ENCODE measurements at regions not wholly inside any gene's neighbourhood (a gene's known extent, or its start where the extent isn't known, plus 50 kb on each side); places are given as distances from the start of the nearest gene placed in this dataset.

DNA sequence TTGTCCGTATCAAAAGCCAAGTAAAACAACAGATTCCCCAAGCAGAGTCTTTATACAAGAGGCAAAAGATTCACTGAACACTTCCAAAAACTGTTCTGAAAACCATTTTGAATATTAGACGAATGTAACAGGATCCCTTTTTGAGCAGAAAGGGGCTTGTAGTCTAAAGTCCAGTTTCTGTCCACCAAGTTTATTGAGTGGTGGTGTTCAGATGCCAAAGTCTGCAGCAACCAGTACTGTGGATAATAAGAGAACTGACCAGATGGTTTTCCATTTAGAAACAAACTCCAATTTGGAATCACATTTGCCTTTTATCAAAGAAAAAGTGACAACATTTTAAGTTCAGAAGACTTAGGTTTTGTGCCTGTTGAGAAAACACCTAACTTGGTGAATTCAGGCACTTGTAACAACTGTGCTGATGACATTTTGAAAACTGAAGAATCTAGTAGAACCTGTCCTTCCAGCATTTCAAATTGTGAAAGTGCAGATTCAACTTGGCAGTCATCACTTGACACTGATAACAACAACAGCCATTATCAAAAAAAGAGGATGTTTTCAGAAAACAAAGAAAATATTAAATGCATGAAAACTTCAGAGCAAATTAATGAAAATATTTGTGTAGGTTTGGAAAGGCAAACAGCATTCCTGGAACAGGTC, 217.1 kb downstream of the CSNK2A3 start:
- DNase-seq: no peak

DNA sequence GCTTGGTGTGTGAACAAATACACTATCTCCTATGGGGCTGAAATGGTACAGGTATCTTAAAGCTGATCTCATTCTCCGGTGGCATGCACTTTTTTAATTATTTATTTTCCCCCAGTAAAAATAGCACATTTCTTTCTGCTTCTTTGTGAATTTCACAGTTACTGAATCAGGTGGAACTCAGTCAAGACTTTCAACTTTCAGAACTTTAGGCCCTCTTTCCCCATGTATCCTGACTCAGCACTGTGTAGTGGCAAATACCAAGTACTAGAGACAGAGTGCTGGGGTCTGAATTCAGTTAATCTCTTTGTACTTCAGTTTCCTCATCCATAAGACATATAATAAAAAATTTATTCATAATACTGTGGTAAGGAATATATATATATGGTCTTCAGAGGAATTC, 223.9 kb downstream of the CSNK2A3 start:
- no peak for DNase-seq

DNA sequence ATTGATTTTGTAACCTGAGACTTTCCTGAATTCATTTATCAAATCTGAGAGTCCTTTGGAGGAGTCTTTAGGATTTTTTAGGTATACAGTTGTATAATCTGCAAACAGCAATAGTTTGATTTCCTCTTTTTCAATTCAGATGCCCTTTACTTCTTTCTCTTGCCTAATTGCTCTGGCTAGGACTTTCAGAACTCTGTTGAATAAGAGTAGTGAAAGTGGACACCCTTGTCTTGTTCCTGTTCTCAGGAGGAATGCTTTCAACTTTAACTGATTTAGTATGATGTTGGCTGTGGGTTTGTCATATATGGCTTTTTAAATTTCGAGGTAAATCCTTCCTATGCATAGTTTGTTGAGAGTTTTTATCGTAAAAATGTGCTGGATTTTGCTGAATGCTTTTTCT, 227.4 kb downstream of the CSNK2A3 start:
- DNase-seq: no peak

DNA sequence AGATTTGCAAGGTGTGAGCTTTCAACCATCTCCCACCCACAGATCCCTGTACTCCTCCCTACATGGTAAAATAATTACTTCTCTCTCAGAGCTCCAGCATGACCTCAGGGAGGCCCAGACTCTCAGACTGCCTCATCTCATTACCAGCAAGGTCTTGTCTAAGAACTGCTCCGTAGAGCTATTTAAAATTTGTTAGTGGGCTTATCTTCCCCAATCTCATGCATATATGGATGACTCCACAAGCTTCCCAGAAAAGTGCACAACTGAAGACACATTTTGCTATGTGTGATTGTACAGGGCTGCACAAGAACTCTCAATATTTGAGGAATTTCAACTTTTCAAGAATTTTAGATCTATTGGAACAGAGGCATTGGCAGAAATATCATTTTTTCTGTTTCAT, 230.3 kb downstream of the CSNK2A3 start:
- DNase-seq: no peak

DNA sequence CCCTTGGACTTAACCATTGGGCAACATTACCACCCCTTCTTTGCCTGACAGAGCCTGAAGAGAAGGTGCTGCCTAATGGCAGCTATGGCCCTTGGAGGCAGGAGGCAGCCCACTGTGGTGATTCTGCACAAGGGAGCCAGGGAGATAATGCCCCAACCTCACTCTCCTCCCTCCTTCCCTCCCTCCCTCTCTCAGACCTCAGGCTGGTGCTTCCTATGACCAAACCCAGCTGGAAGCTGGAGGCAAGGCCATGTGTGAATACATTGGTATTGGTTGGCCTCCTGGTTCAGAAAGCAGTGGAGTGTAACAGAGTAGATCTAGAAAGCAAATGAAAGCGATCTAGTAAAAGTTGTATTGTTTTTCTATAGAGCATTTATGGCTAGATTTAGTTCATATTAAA, 233.1 kb downstream of the CSNK2A3 start:
- DNase-seq: no peak

DNA sequence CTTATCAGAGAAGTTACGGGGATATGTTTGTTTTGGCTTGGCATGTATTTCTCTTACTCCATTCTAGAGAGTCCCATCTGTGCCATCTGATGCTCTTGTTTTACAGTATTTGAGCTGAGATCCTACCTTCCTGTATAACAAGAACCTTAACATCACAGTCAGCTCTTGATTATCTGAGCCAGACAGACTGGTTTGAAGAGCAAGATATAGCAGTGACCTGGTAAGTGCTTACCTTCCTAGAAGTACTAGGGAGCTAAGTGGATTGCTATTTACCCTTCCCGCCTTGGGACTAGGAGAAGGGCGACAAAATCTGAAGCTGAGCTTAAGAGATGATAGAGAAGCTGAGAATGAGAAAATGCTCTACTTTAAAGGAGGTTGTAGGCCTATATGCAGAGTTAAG, 235.3 kb downstream of the CSNK2A3 start:
- no peak for DNase-seq

DNA sequence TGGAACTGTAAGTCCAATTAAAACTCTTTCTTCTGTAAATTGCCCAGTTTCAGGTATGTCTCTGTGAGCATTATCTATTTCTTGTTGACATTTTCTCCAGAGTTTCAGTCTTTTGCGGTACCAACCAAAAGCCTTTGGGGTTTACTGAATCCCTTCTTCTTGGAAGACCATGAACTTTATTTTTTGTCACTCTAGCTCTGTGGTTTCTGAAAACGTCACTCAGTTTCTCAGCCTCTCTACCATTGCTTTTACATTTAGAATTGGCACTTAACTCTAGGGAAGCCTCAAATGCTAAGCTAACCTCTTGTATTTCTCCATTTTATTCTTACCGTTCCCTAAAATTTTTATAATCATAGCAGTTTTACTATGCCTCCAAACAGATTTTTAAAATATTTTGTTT, 237.6 kb downstream of the CSNK2A3 start:
- no peak for DNase-seq

DNA sequence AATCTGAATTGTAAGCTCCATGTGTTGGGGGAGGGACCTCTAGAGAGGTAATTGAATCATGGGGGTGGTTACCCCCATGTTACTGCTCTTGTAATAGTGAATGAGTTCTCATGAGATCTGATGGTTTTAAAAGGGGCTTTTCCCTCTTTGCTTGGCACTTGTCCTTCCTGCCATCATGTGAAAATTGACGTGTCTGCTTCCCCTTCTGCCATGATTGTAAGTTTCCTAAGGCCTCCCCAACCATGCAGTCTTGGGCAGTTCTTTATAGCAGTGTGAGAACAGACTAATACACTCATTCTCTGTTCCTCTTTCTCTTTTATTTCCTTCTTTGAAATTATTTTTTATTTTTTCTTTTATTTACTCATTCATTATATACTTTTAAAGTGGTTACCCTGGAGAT, 239.4 kb downstream of the CSNK2A3 start:
- no peak for DNase-seq

DNA sequence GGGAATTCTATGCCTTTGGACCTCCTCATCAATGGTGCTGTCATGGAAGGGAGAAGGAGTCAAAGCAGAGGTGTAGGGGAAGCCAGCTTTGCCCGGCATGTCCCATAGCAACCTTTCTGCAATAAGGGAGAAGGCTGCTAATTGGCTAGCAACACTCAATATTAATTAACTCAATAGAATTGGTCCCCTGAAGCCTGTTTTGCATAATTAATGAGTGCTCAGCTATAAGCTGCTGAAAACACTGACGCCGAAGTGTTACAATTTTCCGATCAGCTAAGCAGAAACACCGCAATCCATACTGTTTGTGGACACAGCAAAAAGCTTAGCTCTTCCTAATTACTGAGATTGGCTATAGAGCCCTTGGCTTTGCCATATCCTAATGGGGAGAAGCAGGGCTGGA, 245.0 kb downstream of the CSNK2A3 start:
- no peak for DNase-seq

DNA sequence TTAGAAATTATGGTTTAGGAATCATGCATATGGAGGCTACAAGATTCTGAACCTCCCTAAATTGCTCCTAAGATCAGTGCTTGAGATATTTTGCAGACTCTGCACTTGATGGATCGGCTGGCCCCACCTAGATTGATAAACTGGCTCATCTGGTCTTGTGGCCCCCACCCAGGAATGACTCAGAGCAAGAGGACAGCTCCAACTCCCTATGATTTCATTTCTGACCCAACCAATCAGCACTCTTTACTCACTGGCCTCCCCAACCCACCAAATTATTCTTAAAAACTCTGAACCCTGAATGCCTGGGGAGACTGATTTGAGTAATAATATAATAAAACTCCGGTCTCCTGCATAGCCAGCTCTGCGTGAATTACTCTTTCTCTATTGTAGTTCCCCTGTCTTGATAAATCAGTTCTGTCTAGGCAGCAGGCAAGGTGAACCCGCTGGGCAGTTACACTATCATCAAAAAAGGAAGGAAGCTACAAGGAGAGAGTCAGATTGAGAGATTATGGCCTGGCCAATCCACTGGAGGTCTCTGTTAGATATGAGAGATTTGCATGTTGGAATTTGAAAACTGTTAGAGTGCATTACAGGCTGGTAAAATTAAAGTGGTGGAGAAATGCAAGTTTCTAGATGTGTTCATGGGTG, 245.8 kb downstream of the CSNK2A3 start:
- no peak for DNase-seq

DNA sequence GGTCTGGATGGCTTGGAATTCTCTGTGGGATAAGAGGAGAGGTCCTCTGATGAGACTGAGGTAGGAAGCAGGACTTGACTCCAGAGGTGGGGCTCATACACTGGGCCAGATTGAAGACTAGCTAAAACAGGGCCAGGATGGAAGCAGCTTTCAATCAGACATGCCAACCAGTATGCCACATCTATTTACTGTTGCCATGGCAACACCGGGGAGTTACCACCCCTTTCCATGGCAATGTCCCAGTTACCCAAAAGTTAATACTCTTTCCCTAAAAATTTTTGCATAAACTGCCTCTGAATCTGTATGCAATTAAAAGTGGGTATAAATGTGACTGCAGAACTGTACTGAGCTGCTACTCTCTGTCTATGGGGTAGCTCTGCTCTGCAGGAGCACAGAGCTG, 247.5 kb upstream of the ZBED5 start:
- DNase-seq: no peak

DNA sequence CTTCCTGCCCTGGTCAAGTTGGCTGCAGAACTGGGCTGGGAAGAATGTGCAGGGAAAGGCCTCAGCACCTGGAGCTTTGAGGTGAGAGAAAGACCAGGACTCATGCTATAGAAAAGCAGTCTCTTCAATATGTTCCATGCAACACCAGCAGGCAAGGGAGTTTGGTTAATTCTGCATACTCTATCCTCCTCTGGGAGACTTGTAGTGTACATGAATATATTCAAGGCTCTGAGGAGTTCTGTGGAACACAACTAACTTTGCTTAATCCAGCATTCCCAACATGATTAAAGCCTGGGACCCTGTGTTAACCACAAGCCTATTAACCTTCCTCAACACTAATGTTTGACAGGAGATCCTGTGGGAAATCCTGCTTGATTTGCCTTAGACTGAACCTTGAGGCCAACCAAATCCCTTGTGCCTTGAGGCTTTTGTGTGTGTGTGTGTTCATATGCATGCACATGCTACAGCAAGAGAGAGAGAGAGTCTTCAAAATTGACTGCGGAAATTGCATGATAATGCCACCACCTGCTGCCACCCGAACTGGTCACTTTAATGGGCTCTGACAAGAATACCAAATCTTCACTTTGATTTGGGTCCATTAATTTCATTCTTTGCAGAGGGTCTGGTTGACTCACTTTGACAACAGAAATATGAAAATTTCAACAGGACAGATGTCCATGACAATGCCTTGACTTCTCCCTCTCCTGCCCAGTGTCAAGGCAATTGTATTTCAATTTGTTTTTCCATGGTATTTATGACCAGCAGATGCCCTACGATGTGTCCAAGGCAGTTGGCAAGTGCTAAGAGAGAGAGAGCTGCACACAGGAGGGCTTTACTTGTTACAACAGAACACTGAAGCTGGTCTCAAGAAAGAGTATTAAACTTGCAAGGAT, 238.2 kb upstream of the ZBED5 start:
- DNase-seq: no peak

DNA sequence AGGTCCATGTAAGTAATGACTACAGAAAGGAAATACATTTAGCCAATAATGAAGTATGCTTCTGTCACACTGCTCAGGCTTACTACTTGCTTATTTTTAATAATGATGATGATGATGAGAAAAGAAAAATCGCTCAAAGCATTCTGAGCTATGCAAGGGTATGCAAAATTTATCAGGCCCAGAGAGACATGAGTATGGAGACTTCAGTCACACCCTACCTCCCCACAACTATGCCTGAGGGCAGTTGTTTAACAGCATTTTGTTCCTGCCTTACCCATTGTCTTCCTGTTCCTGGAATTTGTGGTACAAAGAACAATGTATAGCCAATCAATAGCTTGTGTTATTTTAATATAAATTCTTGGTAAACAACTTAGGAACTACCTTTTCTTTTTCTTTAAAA, 232.6 kb upstream of the ZBED5 start:
- DNase-seq: no peak

DNA sequence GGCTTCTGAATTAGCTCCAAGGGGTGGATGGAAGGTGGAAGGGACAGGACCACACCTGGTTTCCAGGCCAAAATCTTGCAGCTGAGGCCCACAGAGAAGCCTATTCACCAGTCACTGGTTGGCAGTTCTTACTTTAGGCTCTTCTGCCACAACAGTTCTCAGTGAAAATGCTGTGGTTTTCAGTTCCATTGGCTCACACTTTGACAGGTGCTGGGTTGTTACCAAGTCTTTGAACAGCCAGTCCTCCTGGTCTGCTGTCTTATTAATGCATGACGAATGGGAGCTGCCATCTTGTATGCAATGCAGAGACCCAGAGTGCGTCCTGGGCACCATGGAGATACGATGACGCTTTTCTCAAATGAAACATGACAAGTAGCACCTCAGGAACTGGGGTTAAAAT, 232.0 kb upstream of the ZBED5 start:
- no peak for DNase-seq

DNA sequence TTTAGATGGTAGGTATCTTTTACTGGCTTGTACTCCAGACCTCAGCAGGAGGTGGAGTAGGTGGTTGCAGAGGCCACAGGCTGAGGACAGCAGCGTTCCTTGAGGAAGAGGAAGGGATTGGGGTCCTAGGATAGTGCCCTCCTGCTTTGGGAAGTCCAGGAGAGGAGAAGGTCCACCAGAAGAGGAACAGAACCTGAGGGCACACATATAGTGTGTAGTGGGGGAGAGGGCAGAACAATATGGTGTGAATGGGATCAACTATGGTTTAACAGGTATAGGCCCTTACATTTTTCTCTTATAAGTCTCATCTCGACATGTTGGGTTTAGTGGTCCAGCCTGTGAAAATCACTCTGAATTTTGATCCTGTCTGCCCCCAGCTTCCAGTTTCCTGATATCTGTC, 229.1 kb upstream of the ZBED5 start:
- DNase-seq: no peak

DNA sequence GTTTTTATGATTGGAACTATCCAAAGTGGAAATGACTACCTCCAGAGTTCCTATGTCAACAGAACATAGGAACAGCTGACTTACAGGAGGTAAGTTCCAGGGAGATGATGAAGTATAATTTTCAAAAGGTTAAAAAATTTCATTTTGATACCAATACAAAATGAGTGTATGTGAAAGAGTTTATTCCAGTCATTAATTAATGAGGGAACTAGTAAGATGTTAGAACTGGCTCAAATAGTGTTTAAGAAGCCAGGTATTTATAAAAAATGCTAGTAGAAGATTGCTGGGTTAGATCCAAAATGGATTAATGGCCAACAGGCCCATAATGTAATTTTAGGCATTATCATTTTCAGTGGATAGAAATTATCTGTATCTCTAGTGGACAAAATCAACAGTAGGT, 227.7 kb upstream of the ZBED5 start:
- DNase-seq: no peak

DNA sequence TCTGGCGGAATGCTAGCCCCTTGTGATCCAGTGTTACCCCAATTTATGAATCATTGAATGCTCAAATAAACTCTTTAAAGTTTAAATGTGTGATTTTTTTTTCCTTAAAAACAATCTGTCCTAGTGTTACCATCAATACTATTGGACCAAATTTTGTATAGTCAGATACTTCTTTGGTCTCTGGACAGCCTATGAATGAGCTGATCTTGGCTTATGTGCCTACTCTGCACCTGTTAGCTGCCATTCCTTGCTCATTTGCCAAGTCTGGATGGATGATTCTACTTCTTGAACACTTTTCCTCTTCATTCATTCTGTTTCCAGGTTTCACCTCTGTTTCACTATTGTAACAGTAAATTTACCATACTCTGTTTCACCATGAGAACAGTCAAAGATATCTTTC, 226.5 kb upstream of the ZBED5 start:
- DNase-seq: no peak

DNA sequence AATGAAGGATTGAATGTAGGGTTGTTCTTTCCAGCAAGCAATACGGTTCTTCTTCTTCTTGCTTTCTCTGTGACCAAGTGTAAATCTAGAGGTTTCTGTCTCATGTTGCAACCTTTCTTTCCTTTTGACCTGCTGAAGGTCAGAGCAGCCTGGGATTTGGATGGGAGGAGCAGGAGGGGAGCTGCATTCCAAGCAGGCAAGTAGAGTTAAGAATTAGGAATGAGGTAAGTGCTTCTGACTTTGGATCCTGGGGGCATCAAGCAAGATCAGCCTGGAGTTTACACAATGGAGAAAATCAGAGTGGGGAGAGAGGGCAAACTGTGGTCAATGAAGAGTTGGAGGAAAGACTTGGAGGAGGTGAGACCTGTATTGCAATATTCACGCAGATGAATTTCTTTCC, 225.6 kb upstream of the ZBED5 start:
- no peak for DNase-seq

DNA sequence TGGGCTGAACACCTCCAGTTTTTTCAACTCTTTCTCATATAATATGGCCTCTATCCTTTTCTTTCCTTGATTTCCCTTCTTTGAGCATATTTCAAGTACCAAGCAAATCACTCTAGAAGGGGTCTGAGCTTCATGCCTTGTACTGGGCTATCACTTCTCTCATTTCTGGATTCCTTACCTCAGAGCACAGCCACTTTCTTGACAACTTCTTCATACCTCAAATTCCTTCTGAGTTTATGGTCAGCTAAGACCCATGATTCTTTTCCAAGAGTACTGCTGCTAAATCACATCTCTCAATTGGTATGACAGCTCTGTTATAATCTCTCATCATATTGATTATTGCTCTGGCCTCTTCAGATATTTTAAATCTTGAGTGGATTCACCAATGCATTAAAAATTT, 224.8 kb upstream of the ZBED5 start:
- DNase-seq: no peak

DNA sequence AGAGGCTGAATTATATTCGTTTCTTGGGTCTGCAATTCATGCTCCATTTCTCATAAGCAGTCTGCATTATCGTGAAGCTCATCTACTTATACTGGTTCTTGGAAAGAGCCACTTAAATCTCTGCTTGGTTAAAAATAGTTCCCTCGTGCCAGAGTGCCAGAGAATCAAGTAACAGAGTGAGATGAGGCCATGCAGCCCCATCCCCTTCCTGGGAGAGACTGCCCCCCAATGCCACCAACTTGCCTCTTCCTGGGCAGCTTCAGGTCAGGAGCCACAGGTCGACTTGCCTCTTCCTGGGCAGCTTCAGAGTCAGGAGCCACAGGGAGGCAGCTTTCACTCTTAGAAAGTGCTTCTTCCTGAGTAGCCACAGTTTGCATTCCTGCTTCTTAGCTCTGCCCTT, 223.9 kb upstream of the ZBED5 start:
- DNase-seq: no peak

DNA sequence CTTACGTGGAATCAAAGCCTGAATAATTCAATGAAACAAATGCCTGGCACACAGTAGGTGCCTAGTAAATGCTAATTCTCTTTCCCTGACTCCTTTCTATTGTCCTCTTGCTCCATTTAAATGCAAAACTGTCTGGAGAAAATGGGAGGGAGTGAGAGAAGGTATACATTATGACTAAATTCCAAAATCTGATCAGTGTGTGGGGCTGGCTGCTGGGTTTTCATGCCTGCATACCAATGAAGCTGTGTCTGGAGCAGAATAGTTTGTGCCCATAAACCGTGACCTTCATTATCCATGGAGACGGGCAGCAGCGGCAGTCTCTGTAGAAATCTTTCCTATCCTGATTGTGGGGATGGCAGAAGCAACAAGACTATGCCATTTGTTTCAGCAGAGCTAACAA, 223.4 kb upstream of the ZBED5 start:
- DNase-seq: no peak

DNA sequence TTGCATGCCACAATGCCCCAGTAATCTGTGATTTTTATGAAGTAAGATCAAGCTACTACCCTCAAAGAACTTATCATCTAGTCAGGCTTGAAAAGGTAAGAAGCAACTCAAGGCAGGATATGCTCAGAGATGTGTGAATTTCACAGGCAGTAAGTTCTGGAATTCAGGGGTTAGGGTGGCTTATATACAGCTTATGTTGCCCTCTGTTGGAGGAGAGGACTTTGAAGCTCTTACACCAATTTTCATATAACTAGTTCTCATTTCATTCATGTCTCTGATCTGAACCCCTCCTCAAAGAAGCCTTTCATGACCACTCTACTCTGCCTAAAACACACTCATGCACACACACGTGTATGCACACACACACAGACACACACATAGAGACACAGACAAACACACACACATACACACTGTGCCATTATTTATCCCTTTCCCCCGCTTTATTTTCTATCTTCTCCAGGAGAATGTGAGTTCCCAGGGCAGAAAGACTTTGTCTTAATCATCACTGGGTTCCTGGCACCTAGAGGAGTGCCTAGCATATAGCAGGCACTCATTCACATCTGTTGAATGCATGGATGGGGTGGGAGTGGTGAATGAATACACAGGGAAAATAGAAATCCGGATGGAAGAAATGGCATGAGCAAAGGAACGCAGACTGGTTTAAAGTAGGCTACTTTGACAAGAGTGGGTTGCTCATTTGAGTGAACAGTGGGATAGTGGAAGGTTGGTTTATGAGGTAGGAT, 220.7 kb upstream of the ZBED5 start:
- DNase-seq: no peak

DNA sequence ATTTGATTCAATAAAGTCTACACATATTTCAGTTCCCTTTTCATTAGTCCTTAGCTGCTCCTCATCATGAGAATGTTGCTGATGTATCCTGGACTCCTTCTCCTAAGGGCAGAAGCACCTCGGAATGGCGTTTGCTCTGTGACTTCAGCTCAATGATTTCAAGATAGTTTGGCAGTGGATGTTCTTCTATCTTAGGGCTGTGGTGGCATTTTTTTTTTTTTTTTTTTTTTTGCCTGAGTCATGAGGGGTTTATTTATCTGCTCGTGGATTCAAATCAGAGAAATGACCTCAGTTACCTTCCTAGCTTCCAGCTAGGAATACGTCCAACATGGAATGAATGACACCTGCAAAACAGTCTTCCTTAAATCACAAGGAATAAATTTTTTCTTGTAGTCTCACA, 220.0 kb upstream of the ZBED5 start:
- DNase-seq: no peak

DNA sequence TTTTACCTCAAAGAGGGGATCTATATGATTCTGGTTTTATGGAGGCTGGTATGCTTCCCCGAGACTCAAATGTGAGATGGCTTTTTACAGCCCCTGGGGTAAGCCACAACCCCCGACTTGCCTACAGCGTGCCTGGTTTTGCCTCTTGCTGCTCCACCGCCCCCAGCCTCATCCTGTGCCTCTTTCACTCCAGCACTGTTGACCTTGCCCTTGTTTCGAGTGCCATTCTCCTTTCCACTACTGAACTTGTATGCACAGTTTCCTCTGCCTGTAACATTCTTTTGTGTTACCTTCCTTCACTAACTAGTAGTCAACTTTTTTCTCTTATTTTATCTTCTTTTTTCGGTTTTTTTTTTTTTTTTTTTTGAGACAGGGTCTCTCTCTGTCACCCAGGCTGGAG, 219.0 kb upstream of the ZBED5 start:
- no peak for DNase-seq

All from CD4-positive, alpha-beta T cell treated with Interferon gamma for 1 hour (primary cell).